Islet of Langerhans (tissue), 1 donor: ENCODE measurements at regions not wholly inside any gene's neighbourhood (a gene's known extent, or its start where the extent isn't known, plus 50 kb on each side); places are given as distances from the start of the nearest gene placed in this dataset.
"Not testable (repeated sequence)": the region's sequence is repeated elsewhere in the genome, so short reads cannot be mapped to it uniquely, and the experiment has no call there.

Source experiments
- FAIRE-seq: peaks from one replicate; lab custom pipeline; 2011; peaks lifted over from hg19 to GRCh38; lab: Jason Lieb, UNC

- FAIRE-seq: not testable (repeated sequence)
Observed at GRCh38 chr10:130938891-130939290, 372.6 kb downstream of the TCERG1L start.

GRCh38 chr10:130941886-130942285, 369.6 kb downstream of the TCERG1L start:
- FAIRE-seq: no peak

- no peak for FAIRE-seq
Observed at GRCh38 chr10:130952086-130952485, 359.4 kb downstream of the TCERG1L start.

DNA sequence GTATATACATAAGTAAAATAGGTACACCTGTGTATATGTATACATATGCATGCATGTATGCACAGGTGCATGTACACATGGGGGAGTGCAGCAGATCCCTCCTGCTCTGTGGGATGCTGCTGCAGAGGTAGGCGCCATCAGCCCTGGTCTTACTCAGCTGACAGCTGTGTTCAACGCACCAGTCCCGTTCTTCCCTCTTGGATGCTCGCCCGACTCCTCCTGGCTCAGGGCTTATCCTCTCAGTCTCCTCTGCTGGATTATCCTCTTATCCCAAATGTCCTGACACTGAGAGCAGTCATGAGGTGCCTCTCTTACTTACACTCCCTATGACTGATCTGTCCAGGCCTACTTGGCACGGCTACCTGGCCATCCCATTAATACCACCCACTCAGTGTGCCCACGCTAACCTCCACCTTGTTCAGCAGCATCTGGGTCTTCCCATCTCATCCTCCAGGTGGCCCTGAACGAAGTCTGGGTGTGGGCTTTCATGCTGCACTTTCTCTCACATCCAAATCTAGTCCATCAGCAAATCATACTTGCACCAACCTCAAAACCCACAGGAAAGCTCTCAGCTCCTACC, 357.1 kb downstream of the TCERG1L start:
- FAIRE-seq: no peak

- FAIRE-seq: no peak
Observed at GRCh38 chr10:130956251-130956650, 355.3 kb downstream of the TCERG1L start.

DNA sequence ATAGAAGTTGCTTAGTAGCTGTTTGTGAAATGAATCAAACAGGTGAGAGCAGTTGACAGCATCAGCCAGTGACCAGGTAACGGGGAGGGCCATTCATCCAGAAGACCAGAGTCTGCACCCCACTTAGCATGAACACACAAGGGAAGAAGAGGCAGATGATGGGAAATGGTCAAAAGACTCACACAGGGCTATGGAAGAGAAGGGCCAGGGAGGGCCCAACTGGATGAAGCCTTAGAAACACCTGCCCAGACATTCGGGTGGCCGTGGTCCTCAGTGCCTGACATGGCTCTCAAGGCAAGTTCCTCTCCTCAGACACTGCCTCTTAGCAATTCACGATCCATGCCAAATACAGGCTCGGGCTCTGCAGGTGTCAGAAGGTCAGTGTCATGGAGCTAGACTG, 354.1 kb downstream of the TCERG1L start:
- no peak for FAIRE-seq

DNA sequence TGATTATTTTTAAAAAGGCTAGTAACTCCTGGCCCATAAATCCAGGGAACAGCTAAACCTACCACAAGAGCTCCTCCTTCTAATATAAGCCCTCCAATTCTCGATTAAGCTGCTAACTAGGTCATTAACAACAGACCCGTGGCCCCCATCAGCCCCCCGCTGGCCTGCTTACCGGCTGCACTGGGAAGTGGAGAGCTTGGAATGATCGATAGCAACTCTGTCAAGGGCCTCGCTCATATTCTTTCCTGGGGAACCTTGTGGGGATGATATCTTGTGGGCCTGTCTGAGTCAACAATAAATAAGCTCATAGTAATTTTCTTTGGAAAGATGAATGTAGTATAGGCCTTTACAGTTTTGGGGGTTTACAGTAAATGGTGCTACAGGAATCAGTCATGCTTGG, 353.5 kb downstream of the TCERG1L start:
- no peak for FAIRE-seq

DNA sequence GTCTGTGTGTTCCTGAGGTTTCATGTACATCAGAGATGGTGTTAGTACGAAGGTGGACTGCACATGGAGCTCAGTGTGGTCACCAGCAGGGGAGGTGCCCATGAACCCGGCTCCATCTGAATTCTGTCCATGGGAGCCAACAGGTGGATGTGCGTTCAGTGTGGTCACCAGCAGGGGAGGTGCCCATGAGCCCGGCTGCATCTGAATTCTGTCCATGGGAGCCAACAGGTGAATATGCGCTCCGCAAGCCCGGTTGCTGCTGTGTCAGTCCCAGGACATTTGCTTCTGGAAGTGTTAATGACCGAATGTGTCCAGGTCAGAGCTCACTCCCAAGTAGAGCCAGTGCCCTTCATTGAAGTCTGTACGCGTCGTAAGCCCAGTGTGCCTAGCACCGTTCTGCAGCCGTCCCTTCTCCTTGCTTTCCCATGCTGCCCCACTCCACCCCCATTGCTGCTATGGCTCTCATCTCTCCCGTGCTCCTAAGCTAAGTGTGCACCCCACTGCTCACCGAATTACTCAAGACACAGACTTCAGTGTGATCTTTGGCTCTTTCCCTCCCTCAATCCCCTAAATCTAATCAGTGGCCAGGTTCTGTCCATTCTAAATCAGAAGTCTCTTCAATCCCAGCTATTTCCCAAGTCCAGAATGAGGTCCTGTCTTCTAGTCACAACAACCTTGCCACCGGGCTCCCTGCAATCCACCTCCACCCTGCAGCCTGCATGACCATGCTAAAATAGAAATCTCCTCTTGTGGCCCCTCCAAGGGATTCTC, 352.4 kb downstream of the TCERG1L start:
- no peak for FAIRE-seq

DNA sequence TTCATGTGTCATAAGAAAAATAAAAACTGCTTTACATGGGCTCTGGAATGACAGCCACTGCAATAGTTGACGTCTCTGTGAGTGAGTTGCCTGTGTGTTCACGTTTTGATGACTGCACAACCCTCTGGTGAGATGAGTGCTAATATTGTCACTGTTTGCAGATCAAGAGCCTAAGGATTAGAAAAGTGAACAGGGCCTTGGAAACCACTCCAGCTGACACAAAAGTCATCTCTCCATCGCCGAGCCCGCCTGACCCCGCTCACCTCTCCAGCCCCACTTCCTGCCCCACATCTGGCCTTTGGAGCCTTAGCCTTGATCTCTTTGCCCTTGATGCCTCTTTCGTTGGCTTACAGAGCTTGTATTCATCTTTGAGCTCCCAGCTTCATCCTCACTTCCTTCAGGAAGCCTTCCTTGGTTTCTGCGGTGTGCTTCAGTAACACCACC, 351.7 kb downstream of the TCERG1L start:
- no peak for FAIRE-seq

DNA sequence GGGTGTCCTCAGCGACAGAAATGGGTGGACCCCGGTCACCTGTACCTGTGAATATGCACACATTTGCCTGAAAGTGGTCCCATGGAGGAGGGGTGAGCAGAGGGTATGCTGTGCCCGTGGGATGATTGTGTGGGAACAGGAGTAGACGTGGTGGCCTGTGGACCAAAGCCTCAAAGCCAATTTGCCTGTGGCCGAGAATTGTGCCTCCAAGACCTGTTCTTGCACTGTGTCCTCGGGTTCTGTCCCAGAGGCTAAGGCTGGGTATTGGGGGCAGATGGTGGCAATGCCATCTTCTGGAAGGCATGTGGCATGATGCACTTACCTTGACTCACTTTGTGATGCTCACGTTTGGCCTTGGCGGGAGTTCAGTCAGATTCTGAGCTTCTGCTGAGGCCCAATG, 351.0 kb downstream of the TCERG1L start:
- FAIRE-seq: no peak

- no peak for FAIRE-seq
Observed at GRCh38 chr10:130961506-130962239, 349.8 kb downstream of the TCERG1L start.

DNA sequence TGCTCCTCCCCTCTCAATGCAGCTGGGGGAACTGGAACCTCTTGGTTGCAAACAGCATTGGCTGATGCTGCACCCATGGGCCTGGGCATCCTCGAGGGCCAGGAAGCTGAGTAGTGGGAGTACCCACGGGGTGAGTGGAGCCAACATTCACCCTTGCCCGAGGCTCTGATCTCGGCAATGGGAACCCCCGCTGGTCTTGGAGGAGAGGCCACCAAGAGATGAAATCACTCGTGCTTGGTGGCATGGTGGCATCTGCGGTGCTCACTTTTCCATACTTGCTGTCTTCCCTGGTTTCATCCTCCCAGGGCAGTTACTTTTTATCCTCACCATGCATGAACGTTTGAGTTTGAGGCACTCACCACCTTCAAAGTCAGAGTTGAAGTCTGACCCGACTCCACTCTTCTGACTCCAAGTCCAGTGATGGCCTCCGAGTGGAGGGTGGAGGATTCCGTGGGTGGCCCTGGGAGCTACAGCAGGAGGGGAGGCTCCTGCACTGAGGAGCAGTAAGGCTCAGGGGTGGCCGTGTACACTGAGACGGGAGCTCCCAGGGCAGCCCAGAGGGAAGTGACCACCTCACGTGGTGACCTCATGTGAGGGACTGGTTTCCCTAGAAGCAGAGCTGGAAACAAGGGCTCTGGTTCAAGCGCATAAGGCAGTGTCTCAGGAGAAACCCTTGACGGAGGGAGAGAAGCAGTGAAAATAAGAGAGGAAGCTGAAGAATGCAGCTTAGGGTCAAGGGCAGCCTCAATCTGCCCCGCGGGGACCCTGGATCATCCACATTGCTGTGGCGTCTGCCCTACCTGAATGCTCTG, 349.1 kb downstream of the TCERG1L start:
- no peak for FAIRE-seq

DNA sequence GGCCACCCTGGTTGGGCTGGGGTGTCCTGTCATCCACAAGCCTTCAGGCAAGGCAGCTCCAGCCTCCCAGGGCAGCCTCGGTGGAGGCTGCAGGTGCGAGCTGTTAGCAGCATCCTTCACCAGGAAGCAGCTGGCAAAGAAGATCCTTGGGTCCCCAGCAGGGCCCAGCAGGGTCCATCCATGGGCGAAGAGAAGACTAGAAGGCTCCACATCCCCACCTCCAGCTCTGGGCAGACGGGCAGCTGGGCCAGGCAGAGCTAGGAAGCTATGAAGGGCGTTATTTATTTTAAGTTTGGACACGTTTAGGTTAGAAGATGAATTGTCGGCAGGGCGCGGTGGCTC, 348.5 kb downstream of the TCERG1L start:
- FAIRE-seq: no peak

GRCh38 chr10:130963786-130964522, 347.6 kb downstream of the TCERG1L start:
- no peak for FAIRE-seq

DNA sequence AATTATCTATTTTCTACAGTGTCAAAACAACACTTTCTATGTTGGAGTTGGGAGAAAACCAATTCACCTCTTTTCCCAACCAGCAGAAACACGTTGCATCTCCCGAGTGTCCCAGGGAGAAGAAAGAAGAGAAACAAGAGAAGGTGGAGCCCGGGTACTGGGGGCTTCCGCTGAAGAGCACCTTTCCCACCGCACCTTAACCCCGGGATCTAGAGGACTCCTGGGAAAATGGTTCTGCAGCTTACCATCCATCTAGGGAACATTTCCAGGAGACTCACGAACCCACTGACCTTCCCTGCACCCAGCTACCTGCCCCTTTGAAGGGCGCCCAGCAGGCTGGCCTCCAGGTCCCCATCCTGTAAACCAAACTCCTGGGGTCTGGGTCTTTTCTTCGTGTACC, 346.8 kb downstream of the TCERG1L start:
- no peak for FAIRE-seq

- FAIRE-seq: no peak
Observed at GRCh38 chr10:130967161-130967560, 344.4 kb downstream of the TCERG1L start.

- FAIRE-seq: no peak
Observed at GRCh38 chr10:130967784-130968183, 343.7 kb downstream of the TCERG1L start.

DNA sequence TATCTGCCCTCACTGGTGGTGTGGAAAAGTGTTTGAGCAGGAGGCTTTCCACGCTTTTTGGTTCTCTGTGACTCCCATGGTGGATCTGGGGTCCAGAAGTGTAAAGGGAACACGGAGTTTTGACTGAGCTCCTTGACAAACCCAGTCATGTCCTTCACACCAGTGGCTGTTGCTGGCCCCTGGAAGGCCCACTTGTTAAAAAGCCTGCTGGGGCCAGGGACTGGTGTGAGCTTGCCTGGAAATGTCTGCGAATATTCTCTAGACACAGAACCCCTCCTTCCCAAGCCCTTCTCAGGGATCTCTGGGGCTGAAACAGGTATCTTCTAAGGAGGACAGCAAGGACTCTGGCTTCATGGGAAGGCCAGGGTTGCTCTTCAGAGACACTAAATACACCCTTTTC, 343.0 kb downstream of the TCERG1L start:
- no peak for FAIRE-seq

- FAIRE-seq: no peak
Observed at GRCh38 chr10:130968964-130969363, 342.6 kb downstream of the TCERG1L start.

- FAIRE-seq: no peak
Observed at GRCh38 chr10:130969700-130970099, 341.8 kb downstream of the TCERG1L start.

- FAIRE-seq: no peak
Observed at GRCh38 chr10:130970341-130971122, 341.0 kb downstream of the TCERG1L start.
